SK-N-SH (cell line): ENCODE measurements at regions not wholly inside any gene's neighbourhood (a gene's known extent, or its start where the extent isn't known, plus 50 kb on each side); places are given as distances from the start of the nearest gene placed in this dataset.

ENCODE experiments used
- CTCF ChIA-PET: fragments of 300-600, 350-600 bp; formaldehyde crosslinking; extraction: SDS; loops from one replicate; lab custom pipeline; 2021; lab: Yijun Ruan, JAX
- POLR2A ChIA-PET: fragments of 350-600 bp; sonication (Branson Sonifier 250); formaldehyde crosslinking; extraction: SDS; loops from one replicate; lab custom pipeline; 2020; ENCODE audit warnings: antibody characterized with exemption, inconsistent platforms; lab: Yijun Ruan, JAX
- DNase-seq: peaks from one replicate; pipeline ENCODE4 v3.0.0; 2012
- H2AFZ ChIP-seq: fragments of 200-600 bp; sonication (generic); 2 replicates; pipeline ENCODE4 v1.8.1; 2016; ENCODE audit warnings: antibody characterized with exemption, mild to moderate bottlenecking, low read depth
- H3F3A ChIP-seq: fragments of 200-600 bp; sonication (generic); replicated peaks from 2 replicates; pipeline ENCODE3; 2016; ENCODE audit warnings: antibody characterized with exemption, mild to moderate bottlenecking; ENCODE audit not compliant: insufficient read depth
- H3K27ac ChIP-seq, 2 experiments: fragments of 200-500 bp in 1 of 2; fragments of 200-600 bp in 1 of 2; sonication (Bioruptor generic) in 1 of 2; sonication (generic), shearing (Covaris generic) in 1 of 2; 2 replicates each; pipeline versions ENCODE4 v1.5.1 to v1.6.1; 2014 to 2016; ENCODE audit warnings: low read depth in 2 of 2, inconsistent platforms in 1 of 2, low read length in 1 of 2, mild to moderate bottlenecking in 1 of 2, mixed read lengths in 1 of 2
- H3K27me3 ChIP-seq: fragments of 200-600 bp; sonication (generic), shearing (Covaris generic); 2 replicates; pipeline ENCODE4 v1.6.1; 2016; ENCODE audit warnings: mixed run types; ENCODE audit not compliant: insufficient read depth
- H3K36me3 ChIP-seq, 2 experiments: fragments of 200-500 bp in 1 of 2; fragments of 200-600 bp in 1 of 2; sonication (Bioruptor generic) in 1 of 2; sonication (generic) in 1 of 2; replicated peaks in 1 of 2; 2 replicates each; pipeline versions ENCODE3 to v1.5.1; 2014 to 2016; ENCODE audit warnings: low read length in 1 of 2, mild to moderate bottlenecking in 1 of 2; ENCODE audit not compliant: insufficient read depth in 2 of 2, control insufficient read depth in 1 of 2
- H3K4me1 ChIP-seq, 2 experiments: fragments of 200-500 bp in 1 of 2; fragments of 200-600 bp in 1 of 2; sonication (Bioruptor generic) in 1 of 2; sonication (generic), shearing (Covaris generic) in 1 of 2; 2 replicates each; pipeline versions ENCODE4 v1.5.1 to v1.6.1; 2014 to 2016; ENCODE audit warnings: low read depth in 1 of 2, low read length in 1 of 2, mixed run types in 1 of 2; ENCODE audit not compliant: insufficient read depth in 2 of 2, control insufficient read depth in 1 of 2
- H3K4me2 ChIP-seq: fragments of 200-600 bp; sonication (generic), shearing (Covaris generic); 2 replicates; pipeline ENCODE4 v1.6.1; 2017; ENCODE audit warnings: mixed run types
- H3K4me3 ChIP-seq, 2 experiments: fragments of 200-500 bp in 1 of 2; fragments of 200-600 bp in 1 of 2; sonication (Bioruptor generic) in 1 of 2; sonication (generic), shearing (Covaris generic) in 1 of 2; 2 replicates each; pipeline versions ENCODE4 v1.5.1 to v1.8.1; 2014 to 2016; ENCODE audit warnings: low read depth in 2 of 2, inconsistent platforms in 1 of 2, low read length in 1 of 2, mild to moderate bottlenecking in 1 of 2, mixed read lengths in 1 of 2, moderate library complexity in 1 of 2
- H3K79me2 ChIP-seq: fragments of 200-600 bp; sonication (generic); 2 replicates; pipeline ENCODE4 v1.8.1; 2017; ENCODE audit warnings: mild to moderate bottlenecking; ENCODE audit not compliant: insufficient read depth
- H3K9ac ChIP-seq: fragments of 200-600 bp; sonication (generic); 2 replicates; pipeline ENCODE4 v1.6.1; 2017; ENCODE audit warnings: mixed run types
- H3K9me2 ChIP-seq: fragments of 200-600 bp; sonication (generic); 2 replicates; pipeline ENCODE4 v1.6.1; 2017; ENCODE audit warnings: mixed run types
- H3K9me3 ChIP-seq: fragments of 200-600 bp; sonication (generic); 2 replicates; pipeline ENCODE4 v1.6.1; 2017; ENCODE audit warnings: mixed run types, mild to moderate bottlenecking, moderate library complexity
- H4K20me1 ChIP-seq: fragments of 200-600 bp; sonication (generic); 2 replicates; pipeline ENCODE4 v1.6.1; 2017; ENCODE audit warnings: mild to moderate bottlenecking, mixed run types; ENCODE audit not compliant: insufficient read depth
- CHD2 ChIP-seq: fragments of 150-350 bp; IDR thresholded peaks from 2 replicates; pipeline ENCODE4 v1.6.1; 2018; ENCODE audit warnings: low read length; ENCODE audit not compliant: partially characterized antibody
- ELF1 ChIP-seq: IDR thresholded peaks from 2 replicates; pipeline ENCODE4 v1.4.0; 2012
- EZH2phosphoT487 ChIP-seq: fragments of 200-600 bp; sonication (generic); IDR thresholded peaks from 2 replicates; pipeline ENCODE4 v1.6.1; 2017; ENCODE audit warnings: low read depth, mixed run types, mild to moderate bottlenecking, antibody characterized with exemption, moderate library complexity, borderline replicate concordance
- FOSL2 ChIP-seq: IDR thresholded peaks from 2 replicates; pipeline ENCODE4 v1.4.0; 2012; ENCODE audit warnings: low read depth, mild to moderate bottlenecking, moderate library complexity, borderline replicate concordance
- FOXM1 ChIP-seq: IDR thresholded peaks from 2 replicates; pipeline ENCODE4 v1.4.0; 2012; ENCODE audit warnings: low read depth, mild to moderate bottlenecking
- JUND ChIP-seq: IDR thresholded peaks from 2 replicates; pipeline ENCODE4 v1.4.0; 2012
- MAX ChIP-seq: IDR thresholded peaks from 2 replicates; pipeline ENCODE4 v1.4.0; 2012; ENCODE audit warnings: low read depth
- MEF2A ChIP-seq: IDR thresholded peaks from 2 replicates; pipeline ENCODE4 v1.4.0; 2012; ENCODE audit warnings: low read depth, borderline replicate concordance
- RCOR1 ChIP-seq: fragments of 150-350 bp; IDR thresholded peaks from 2 replicates; pipeline ENCODE4 v1.6.1; 2017; ENCODE audit warnings: antibody characterized with exemption, low read length
- WGBS: methylation state at CpG from one replicate; pipeline ENCODE4 v1.1.6; 2017; ENCODE audit warnings: low lambda C conversion rate; 5-methylcytosine and 5-hydroxymethylcytosine counted together
- TF ChIP-seq, protein P1 (sequence below): IDR thresholded peaks from 2 replicates; pipeline ENCODE4 v1.4.0; 2012; ENCODE audit warnings: low read depth, borderline replicate concordance
- TF ChIP-seq, protein P2 (sequence below): fragments of 150-350 bp; IDR thresholded peaks from 2 replicates; pipeline ENCODE4 v1.6.1; 2017; ENCODE audit warnings: antibody characterized with exemption, low read length, low read depth, borderline replicate concordance
- TF ChIP-seq, protein P3 (sequence below): fragments of 150-350 bp; IDR thresholded peaks from 2 replicates; pipeline ENCODE4 v1.6.1; 2016; ENCODE audit warnings: mild to moderate bottlenecking, low read depth, low read length
- TF ChIP-seq, protein P4 (sequence below): IDR thresholded peaks from 2 replicates; pipeline ENCODE4 v1.4.0; 2012; ENCODE audit warnings: low read depth, borderline replicate concordance

GRCh38 chr13:44817131-44817671 lies 172.1 kb downstream of the NUFIP1 start:
- DNase-seq: no peak
- H3K4me2 ChIP-seq: peak overlapping the region; percentile 33; the same call in 1 of the 2 replicates
- H2AFZ ChIP-seq: no peak overlapping the region
- H3K9me3 ChIP-seq: no peaks in the 10 kb centered on the region
- ChIA-PET POLR2A (no interaction called here), CTCF (interaction anchor here (1.0 to 7.0 kb wide), 4 partner anchors 9 to 909 kb away, joined by 3 to 51 read pairs (median 5); no protein-coding TSS in a partner anchor)
- no peaks in the 10 kb centered on the region for H3K27me3 ChIP-seq
- H3K79me2 ChIP-seq: no peaks in the 10 kb centered on the region
- H3K27ac ChIP-seq: no peak overlapping the region; a peak in 1 of 4 replicates
- H3K4me1 ChIP-seq: peaks cover 8 to 44% of the 10 kb centered on the region in 2 experiments; a peak in 3 of 4 replicates
- H3K9me2 ChIP-seq: no peaks in the 10 kb centered on the region
- WGBS: 62% methylated on average over 3 of the region's 5 CpGs
- H3F3A ChIP-seq: no peaks in the 10 kb centered on the region
- TF ChIP-seq, protein P1, sequence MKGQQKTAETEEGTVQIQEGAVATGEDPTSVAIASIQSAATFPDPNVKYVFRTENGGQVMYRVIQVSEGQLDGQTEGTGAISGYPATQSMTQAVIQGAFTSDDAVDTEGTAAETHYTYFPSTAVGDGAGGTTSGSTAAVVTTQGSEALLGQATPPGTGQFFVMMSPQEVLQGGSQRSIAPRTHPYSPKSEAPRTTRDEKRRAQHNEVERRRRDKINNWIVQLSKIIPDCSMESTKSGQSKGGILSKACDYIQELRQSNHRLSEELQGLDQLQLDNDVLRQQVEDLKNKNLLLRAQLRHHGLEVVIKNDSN: no peak
- TF ChIP-seq, protein P2, sequence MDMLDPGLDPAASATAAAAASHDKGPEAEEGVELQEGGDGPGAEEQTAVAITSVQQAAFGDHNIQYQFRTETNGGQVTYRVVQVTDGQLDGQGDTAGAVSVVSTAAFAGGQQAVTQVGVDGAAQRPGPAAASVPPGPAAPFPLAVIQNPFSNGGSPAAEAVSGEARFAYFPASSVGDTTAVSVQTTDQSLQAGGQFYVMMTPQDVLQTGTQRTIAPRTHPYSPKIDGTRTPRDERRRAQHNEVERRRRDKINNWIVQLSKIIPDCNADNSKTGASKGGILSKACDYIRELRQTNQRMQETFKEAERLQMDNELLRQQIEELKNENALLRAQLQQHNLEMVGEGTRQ: no peak
- TF ChIP-seq, protein P3, sequence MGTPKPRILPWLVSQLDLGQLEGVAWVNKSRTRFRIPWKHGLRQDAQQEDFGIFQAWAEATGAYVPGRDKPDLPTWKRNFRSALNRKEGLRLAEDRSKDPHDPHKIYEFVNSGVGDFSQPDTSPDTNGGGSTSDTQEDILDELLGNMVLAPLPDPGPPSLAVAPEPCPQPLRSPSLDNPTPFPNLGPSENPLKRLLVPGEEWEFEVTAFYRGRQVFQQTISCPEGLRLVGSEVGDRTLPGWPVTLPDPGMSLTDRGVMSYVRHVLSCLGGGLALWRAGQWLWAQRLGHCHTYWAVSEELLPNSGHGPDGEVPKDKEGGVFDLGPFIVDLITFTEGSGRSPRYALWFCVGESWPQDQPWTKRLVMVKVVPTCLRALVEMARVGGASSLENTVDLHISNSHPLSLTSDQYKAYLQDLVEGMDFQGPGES: no peak
- TF ChIP-seq MAX (no peak), FOXM1 (no peak), MEF2A (no peak), FOSL2 (no peak), CHD2 (no peak), JUND (no peak), ELF1 (no peak), EZH2phosphoT487 (no peak), RCOR1 (no peak)
- TF ChIP-seq, protein P4, sequence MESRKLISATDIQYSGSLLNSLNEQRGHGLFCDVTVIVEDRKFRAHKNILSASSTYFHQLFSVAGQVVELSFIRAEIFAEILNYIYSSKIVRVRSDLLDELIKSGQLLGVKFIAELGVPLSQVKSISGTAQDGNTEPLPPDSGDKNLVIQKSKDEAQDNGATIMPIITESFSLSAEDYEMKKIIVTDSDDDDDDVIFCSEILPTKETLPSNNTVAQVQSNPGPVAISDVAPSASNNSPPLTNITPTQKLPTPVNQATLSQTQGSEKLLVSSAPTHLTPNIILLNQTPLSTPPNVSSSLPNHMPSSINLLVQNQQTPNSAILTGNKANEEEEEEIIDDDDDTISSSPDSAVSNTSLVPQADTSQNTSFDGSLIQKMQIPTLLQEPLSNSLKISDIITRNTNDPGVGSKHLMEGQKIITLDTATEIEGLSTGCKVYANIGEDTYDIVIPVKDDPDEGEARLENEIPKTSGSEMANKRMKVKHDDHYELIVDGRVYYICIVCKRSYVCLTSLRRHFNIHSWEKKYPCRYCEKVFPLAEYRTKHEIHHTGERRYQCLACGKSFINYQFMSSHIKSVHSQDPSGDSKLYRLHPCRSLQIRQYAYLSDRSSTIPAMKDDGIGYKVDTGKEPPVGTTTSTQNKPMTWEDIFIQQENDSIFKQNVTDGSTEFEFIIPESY: no peak
- no peak overlapping the region for H3K4me3 ChIP-seq
- H4K20me1 ChIP-seq: no peaks in the 10 kb centered on the region
- no peaks in the 10 kb centered on the region for H3K36me3 ChIP-seq
- no peak overlapping the region for H3K9ac ChIP-seq
